ENCODE measurements at regions not wholly inside any gene's neighbourhood (a gene's known extent, or its start where the extent isn't known, plus 50 kb on each side); places are given as distances from the start of the nearest gene placed in this dataset.
A peak's percentile ranks its signal among the peaks of the same experiment; 100 is the strongest.
"Not testable (repeated sequence)": the region's sequence is repeated elsewhere in the genome, so short reads cannot be mapped to it uniquely, and the experiment has no call there.

- no peak for DNase-seq
These were observed 55.9 kb downstream of the ZBTB18 start for GRCh38 chr1:244106837-244107493.

- no peak for DNase-seq
These were observed 59.9 kb downstream of the ZBTB18 start for GRCh38 chr1:244111027-244111426.

- no peak for DNase-seq
These were observed 61.0 kb downstream of the ZBTB18 start for GRCh38 chr1:244112041-244112440.

- no peak for DNase-seq
These were observed 61.6 kb downstream of the ZBTB18 start for GRCh38 chr1:244112636-244113035.

- DNase-seq, result no peak
These were observed 62.6 kb downstream of the ZBTB18 start for GRCh38 chr1:244113532-244114320.

GRCh38 chr1:244114892-244115291 is 63.8 kb downstream of the ZBTB18 start:
- no peak for DNase-seq

- no peak for DNase-seq
These were observed 65.9 kb downstream of the ZBTB18 start for GRCh38 chr1:244116946-244117345.

- DNase-seq, result no peak
These were observed 67.2 kb downstream of the ZBTB18 start for GRCh38 chr1:244118109-244118761.

GRCh38 chr1:244128591-244129383 is 77.7 kb downstream of the ZBTB18 start:
- no peak for DNase-seq

GRCh38 chr1:244137276-244137675 is 86.2 kb downstream of the ZBTB18 start:
- no peak for DNase-seq

- peak in 1 of 2 donors; percentile 75 for DNase-seq
These were observed 86.6 kb downstream of the ZBTB18 start for GRCh38 chr1:244137725-244138124.

- DNase-seq, result no peak
These were observed 87.3 kb downstream of the ZBTB18 start for GRCh38 chr1:244138399-244138798.

GRCh38 chr1:244139655-244140054 is 88.6 kb downstream of the ZBTB18 start:
- no peak for DNase-seq

GRCh38 chr1:244140420-244140819 is 89.3 kb downstream of the ZBTB18 start:
- no peak for DNase-seq

- no peak for DNase-seq
These were observed 93.0 kb downstream of the ZBTB18 start for GRCh38 chr1:244144053-244144452.

- DNase-seq, result no peak
These were observed 99.0 kb downstream of the ZBTB18 start for GRCh38 chr1:244150071-244150470.

GRCh38 chr1:244150665-244151064 is 99.6 kb downstream of the ZBTB18 start:
- DNase-seq, result no peak

GRCh38 chr1:244151537-244151936 is 100.5 kb downstream of the ZBTB18 start:
- no peak for DNase-seq

GRCh38 chr1:244154508-244154871 is 103.4 kb downstream of the ZBTB18 start:
- no peak for DNase-seq

- DNase-seq, result no peak
These were observed 103.9 kb downstream of the ZBTB18 start for GRCh38 chr1:244154872-244155531.

GRCh38 chr1:244155661-244156060 is 104.6 kb downstream of the ZBTB18 start:
- no peak for DNase-seq

GRCh38 chr1:244156617-244157016 is 105.5 kb downstream of the ZBTB18 start:
- DNase-seq, result not testable (repeated sequence)
